ENCODE measurements at regions not wholly inside any gene's neighbourhood (a gene's known extent, or its start where the extent isn't known, plus 50 kb on each side); places are given as distances from the start of the nearest gene placed in this dataset.

DNA sequence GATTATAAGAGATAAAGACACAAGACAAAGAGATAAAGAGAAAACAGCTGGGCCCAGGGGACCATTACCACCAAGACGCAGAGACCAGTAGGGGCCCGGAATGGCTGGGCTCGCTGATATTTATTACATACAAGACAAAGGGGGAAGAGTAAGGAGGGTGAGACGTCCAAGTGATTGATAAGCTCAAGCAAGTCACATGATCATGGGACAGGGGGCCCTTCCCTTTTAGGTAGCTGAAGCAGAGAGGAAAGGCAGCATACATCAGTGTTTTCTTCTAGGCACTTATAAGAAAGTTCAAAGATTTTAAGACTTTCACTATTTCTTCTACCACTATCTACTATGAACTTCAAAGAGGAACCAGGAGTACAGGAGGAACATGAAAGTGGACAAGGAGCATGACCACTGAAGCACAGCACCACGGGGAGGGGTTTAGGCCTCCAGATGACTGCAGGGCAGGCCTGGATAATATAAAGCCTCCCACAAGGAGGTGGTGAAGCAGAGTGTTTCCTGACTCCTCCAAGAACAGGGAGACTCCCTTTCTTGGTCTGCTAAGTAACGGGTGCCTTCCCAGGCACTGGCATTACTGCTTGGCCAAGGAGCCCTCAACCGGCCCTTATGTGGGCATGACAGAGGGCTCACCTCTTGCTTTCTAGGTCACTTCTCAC lies 63.9 kb upstream of the ARL4D start:
- DNase-seq (ENCODE audit: low spot score), result no peak
- in situ Hi-C loops (cut with MboI; ENCODE audit: low pct_unique_long_range_greater_than_20kb, low sequenced_read_pairs, unreplicated experiment), result no loop called here

GRCh38 chr17:43333433-43333943 lies 65.3 kb upstream of the ARL4D start:
- in situ Hi-C loops (cut with MboI; ENCODE audit: low pct_unique_long_range_greater_than_20kb, low sequenced_read_pairs, unreplicated experiment), result no loop called here
- no peak for DNase-seq (ENCODE audit: low spot score)
- TF ChIP-seq, protein P1, sequence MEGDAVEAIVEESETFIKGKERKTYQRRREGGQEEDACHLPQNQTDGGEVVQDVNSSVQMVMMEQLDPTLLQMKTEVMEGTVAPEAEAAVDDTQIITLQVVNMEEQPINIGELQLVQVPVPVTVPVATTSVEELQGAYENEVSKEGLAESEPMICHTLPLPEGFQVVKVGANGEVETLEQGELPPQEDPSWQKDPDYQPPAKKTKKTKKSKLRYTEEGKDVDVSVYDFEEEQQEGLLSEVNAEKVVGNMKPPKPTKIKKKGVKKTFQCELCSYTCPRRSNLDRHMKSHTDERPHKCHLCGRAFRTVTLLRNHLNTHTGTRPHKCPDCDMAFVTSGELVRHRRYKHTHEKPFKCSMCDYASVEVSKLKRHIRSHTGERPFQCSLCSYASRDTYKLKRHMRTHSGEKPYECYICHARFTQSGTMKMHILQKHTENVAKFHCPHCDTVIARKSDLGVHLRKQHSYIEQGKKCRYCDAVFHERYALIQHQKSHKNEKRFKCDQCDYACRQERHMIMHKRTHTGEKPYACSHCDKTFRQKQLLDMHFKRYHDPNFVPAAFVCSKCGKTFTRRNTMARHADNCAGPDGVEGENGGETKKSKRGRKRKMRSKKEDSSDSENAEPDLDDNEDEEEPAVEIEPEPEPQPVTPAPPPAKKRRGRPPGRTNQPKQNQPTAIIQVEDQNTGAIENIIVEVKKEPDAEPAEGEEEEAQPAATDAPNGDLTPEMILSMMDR (IDR thresholded peaks at IDR 0.05; ENCODE audit: extremely low read depth, insufficient read depth, missing control alignments), result no peak

More for the DNA sequence above, 63.9 kb upstream of the ARL4D start:
- TF ChIP-seq, protein P1 (IDR thresholded peaks at IDR 0.05; ENCODE audit: extremely low read depth, insufficient read depth, missing control alignments), result no peak

DNA sequence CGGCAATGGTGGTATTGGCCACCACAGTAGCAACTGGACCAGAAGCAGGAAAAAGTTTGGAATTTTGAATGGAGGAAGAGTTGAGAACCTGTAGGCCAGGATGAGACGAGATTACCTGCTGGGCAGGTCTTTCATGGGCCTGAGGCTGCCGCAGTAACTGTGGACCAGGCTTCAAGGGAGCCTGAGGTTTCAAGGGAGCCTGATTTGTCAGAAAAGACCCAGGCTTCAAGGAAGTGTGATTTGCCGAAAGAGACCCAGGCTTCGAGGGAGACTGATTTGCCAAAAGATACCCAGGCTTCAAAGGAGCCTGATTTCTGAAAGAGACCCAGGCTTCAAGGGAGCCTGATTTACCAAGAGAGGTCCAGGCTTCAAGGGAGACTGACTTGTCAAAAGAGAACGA lies 66.6 kb upstream of the ARL4D start:
- in situ Hi-C loops (cut with MboI; ENCODE audit: low pct_unique_long_range_greater_than_20kb, low sequenced_read_pairs, unreplicated experiment), result no loop called here
- TF ChIP-seq, protein P1 (IDR thresholded peaks at IDR 0.05; ENCODE audit: extremely low read depth, insufficient read depth, missing control alignments), result no peak
- DNase-seq (ENCODE audit: low spot score), result no peak

GRCh38 chr17:43330876-43331639 lies 67.7 kb upstream of the ARL4D start:
- in situ Hi-C loops (cut with MboI; ENCODE audit: low pct_unique_long_range_greater_than_20kb, low sequenced_read_pairs, unreplicated experiment), result no loop called here
- TF ChIP-seq, protein P1 (IDR thresholded peaks at IDR 0.05; ENCODE audit: extremely low read depth, insufficient read depth, missing control alignments), result no peak
- no peak for DNase-seq (ENCODE audit: low spot score)

GRCh38 chr17:43329183-43329582 lies 69.6 kb upstream of the ARL4D start:
- DNase-seq (ENCODE audit: low spot score), result no peak
- TF ChIP-seq, protein P1 (IDR thresholded peaks at IDR 0.05; ENCODE audit: extremely low read depth, insufficient read depth, missing control alignments), result no peak
- in situ Hi-C loops (cut with MboI; ENCODE audit: low pct_unique_long_range_greater_than_20kb, low sequenced_read_pairs, unreplicated experiment), result no loop called here

- no peak for DNase-seq (ENCODE audit: low spot score)
- TF ChIP-seq, protein P1 (IDR thresholded peaks at IDR 0.05; ENCODE audit: extremely low read depth, insufficient read depth, missing control alignments), result no peak
- in situ Hi-C loops (cut with MboI; ENCODE audit: low pct_unique_long_range_greater_than_20kb, low sequenced_read_pairs, unreplicated experiment), result no loop called here
Observed at GRCh38 chr17:43328650-43329049, 70.1 kb upstream of the ARL4D start.
